Activated T-cell treated with anti-CD3 and anti-CD28 coated beads, Interleukin-2, amount 50 U/mL, for 4 hours (primary cell): ENCODE measurements at regions not wholly inside any gene's neighbourhood (a gene's known extent, or its start where the extent isn't known, plus 50 kb on each side); places are given as distances from the start of the nearest gene placed in this dataset.
"Not testable (repeated sequence)": the region's sequence is repeated elsewhere in the genome, so short reads cannot be mapped to it uniquely, and the experiment has no call there.

ENCODE experiments used
- ATAC-seq, 2 donors: fragments of 200-7000 bp; cut with Tn5 transposase; one replicate each; pipeline ENCODE4 v1.10.0; 2021
- DNase-seq: peaks from one replicate; pipeline ENCODE4 v3.0.0-alpha.2; 2020
- H3K27me3 Mint-ChIP-seq: one replicate; pipeline ENCODE4 v1.8.0; 2021; ENCODE audit warnings: low read depth, mixed read lengths
- H3K36me3 Mint-ChIP-seq: one replicate; pipeline ENCODE4 v1.8.0; 2022; ENCODE audit warnings: mixed read lengths; ENCODE audit not compliant: insufficient read depth
- H3K4me1 Mint-ChIP-seq: one replicate; pipeline ENCODE4 v1.8.0; 2021; ENCODE audit warnings: low read depth, mixed read lengths
- H3K4me3 Mint-ChIP-seq: one replicate; pipeline ENCODE4 v1.8.0; 2021; ENCODE audit warnings: mild to moderate bottlenecking, moderate library complexity, mixed read lengths
- H3K9me3 Mint-ChIP-seq: one replicate; pipeline ENCODE4 v1.8.0; 2021; ENCODE audit warnings: mixed read lengths

DNA sequence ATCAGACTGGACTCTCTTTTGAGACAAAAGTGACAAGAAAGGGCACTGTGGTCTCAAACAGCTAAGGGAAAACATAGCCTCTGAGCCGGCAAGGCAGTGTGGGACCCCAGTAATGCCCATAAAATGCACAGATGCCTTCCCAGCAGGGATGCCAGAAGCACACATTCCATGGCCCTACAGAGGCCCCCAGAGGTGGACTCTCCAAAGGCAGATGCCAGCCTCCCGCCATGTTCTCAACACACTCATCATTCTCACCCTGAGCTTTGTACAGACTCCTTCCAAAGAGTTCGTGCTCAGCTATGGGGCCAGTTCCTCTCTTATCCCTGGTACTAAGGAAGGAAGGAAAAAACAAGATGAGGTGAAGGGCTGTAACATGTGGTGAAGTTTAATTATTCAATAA, 67.1 kb upstream of the ATP12A start:
- no peaks in the 10 kb centered on the region for H3K9me3 Mint-ChIP-seq
- DNase-seq (no peak), ATAC-seq (no peak)
- H3K4me1 Mint-ChIP-seq: peaks cover 15% of the 10 kb centered on the region
- no peak overlapping the region for H3K4me3 Mint-ChIP-seq
- H3K27me3 Mint-ChIP-seq: no peaks in the 10 kb centered on the region
- no peaks in the 10 kb centered on the region for H3K36me3 Mint-ChIP-seq

DNA sequence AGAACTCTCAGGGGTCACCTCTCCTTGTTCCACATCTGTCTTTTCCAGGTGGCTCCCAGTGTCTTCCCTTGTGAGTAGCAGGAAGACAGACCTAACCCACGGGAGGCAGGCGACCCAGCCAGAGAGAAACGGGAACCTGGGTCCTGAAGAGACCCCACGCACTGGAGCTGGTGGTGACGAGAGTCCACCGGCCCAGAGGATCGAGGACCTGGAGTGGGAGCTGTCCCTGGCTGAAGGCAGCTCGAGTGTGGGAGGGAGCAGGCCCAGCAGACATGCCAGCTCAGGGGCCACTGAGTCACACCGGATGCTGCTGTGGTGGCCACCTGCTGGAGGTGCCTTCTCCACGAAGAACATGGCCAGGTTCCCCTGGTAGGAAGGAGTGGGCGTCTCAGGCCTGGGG, 66.5 kb upstream of the ATP12A start:
- no peaks in the 10 kb centered on the region for H3K9me3 Mint-ChIP-seq

DNA sequence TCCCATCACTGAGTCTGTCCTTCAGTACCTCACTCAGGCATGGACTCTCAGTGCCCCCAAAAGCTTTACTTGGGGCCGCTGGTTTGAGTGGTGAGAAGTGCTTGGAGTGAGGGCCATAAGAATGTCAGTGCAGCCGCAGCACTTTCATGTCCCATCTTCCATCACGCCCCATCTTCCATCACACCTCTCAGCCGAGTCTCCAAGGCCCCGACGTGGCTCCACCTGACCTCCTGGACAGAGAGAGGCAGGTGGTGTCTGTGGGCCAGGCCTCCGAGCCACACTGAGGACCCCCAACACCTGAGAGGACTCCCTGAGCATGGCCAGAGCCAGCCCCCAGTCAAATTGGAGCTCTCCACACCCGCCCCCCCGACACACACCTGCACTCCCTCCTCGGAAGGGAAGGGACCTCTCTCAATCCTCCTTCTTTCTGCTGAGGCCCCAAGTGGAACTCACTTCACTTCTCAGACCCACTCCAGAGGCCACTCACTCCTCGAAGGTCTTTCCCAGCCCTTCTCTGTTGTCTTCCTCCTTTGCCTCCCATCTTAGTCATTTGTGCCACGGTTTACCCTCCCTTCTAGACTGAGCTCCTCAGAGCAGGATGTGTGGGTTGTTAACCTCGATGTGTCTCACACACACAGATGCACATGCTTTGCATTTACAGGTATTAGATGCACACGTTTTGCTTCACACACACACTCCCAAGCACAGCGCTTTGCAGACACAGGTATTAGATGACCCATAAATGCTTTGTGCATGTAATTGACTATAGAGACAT, 65.7 kb upstream of the ATP12A start:
- H3K27me3 Mint-ChIP-seq: no peaks in the 10 kb centered on the region
- no peak for ATAC-seq
- no peak for DNase-seq

More for the DNA sequence above, 66.5 kb upstream of the ATP12A start:
- Mint-ChIP-seq H3K27me3 (no peaks in the 10 kb centered on the region), H3K36me3 (no peaks in the 10 kb centered on the region), H3K4me1 (peaks cover 21% of the 10 kb centered on the region), H3K4me3 (no peak overlapping the region)
- ATAC-seq (no peak), DNase-seq (no peak)

DNA sequence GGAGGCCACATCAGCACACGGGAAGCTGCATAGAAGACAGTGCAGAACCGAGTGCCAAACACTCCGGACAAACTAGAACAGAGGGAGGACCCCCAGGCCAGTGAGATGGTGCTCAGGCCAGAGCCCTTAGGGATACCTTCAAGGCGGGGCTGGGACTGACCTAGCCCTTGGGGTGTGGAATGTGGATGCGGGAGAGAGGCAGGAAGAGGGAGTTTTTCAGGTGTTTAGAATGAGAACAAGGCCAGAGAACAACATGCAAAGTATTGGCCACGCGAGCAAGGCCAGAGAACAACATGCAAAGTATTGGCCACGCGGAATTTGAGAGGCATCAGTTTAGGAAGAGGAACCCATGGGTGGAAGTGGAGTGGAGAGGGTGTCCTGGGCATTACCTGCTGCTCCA, 65.1 kb upstream of the ATP12A start:
- ATAC-seq (no peak), DNase-seq (no peak)
- Mint-ChIP-seq H3K4me3 (no peak overlapping the region), H3K4me1 (peaks cover 31% of the 10 kb centered on the region), H3K9me3 (no peaks in the 10 kb centered on the region), H3K36me3 (no peaks in the 10 kb centered on the region), H3K27me3 (no peaks in the 10 kb centered on the region)

More for the DNA sequence above, 65.7 kb upstream of the ATP12A start:
- no peak overlapping the region for H3K4me3 Mint-ChIP-seq
- H3K4me1 Mint-ChIP-seq: peaks cover 28% of the 10 kb centered on the region
- no peaks in the 10 kb centered on the region for H3K36me3 Mint-ChIP-seq
- no peaks in the 10 kb centered on the region for H3K9me3 Mint-ChIP-seq

DNA sequence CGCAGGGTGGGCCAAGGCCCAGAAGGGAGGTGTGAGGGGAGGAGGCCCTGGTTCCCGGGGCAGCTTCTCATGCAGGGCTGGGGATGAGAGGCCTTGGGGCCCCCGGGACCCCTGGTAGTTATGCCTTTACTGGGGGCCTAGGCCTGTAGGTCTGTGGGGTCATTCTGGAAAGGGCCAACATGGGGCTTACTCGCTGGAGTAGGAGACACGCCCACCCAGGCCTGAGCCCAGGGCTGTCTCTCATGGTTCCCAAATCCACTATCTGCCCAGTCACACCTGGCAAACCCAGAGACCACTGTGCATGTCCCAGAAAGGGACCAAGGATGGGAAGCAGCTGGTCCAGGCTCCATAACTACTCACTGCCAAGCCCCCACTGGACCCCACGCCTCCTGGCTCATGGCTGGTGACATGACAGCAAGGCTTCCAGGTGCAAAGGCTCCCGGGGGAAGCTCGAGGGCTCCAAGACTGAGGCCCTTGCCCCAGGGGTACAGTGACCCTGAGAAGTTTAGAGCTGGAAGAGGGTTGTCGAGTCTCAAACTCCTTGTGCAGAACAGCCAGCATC, 64.2 kb upstream of the ATP12A start:
- H3K27me3 Mint-ChIP-seq: no peaks in the 10 kb centered on the region
- DNase-seq (no peak), ATAC-seq (no peak)
- no peak overlapping the region for H3K4me3 Mint-ChIP-seq
- H3K36me3 Mint-ChIP-seq: no peaks in the 10 kb centered on the region
- H3K9me3 Mint-ChIP-seq: no peaks in the 10 kb centered on the region
- peaks cover 34% of the 10 kb centered on the region for H3K4me1 Mint-ChIP-seq

DNA sequence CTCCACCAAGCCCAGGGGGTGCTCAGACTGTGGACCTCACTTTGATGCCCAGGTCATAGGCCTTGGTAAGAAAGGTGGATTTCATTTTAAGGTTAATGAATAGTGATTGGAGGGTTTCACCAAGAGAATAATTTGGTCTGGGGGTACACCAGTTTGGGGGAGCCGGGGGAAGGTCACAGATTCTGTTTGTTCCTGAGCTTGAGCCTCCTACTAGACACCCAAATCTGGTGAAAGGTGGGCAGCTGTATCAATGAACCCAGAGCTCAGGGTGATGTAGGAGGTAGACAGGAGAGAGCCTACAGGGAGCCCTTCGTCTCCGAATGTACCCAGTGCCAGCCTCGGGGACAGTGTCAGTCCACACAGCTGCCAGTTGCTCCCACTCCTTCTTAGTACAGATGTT, 63.7 kb upstream of the ATP12A start:
- no peaks in the 10 kb centered on the region for H3K9me3 Mint-ChIP-seq
- DNase-seq (no peak), ATAC-seq (no peak)
- no peaks in the 10 kb centered on the region for H3K36me3 Mint-ChIP-seq
- H3K4me1 Mint-ChIP-seq: peaks cover 34% of the 10 kb centered on the region
- H3K27me3 Mint-ChIP-seq: no peaks in the 10 kb centered on the region
- no peak overlapping the region for H3K4me3 Mint-ChIP-seq

DNA sequence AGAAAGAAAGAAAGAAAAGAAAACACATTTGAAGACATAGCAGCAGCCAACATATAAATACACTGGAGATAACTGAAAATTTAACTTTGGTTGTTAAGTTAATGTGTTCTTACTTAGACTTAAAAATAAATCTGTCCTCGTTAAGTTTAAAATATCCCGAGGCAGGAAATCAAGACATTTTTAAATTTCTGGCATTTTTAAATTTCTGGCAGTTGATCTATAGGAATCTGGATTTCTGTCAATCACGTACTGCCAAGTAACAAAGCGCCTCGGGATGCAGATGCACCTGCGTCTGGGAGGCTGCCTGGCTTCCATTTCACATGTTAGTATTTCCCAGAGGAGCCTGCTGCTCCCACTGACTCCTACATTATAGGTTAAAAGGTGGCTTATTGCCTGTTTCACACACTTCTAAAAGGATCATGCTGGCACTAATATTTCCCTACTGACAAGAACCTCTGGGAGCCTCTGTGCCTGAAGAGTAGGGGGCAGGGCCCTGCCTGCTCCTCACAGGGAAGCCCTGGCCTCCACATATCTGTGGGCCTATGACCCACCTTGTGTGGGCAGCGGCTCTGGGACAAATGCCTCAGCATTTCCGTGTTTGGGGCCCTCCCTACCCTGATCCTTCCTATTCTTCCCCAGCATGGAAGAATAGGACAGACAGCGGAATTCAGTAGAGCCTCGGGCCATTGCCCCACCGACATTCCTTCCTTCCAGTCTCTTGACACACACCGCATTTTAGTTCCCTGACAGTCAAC, 62.8 kb upstream of the ATP12A start:
- H3K4me1 Mint-ChIP-seq: peaks cover 34% of the 10 kb centered on the region
- no peak overlapping the region for H3K4me3 Mint-ChIP-seq
- ATAC-seq: no peak
- no peaks in the 10 kb centered on the region for H3K27me3 Mint-ChIP-seq
- H3K9me3 Mint-ChIP-seq: no peaks in the 10 kb centered on the region
- H3K36me3 Mint-ChIP-seq: no peaks in the 10 kb centered on the region
- no peak for DNase-seq

DNA sequence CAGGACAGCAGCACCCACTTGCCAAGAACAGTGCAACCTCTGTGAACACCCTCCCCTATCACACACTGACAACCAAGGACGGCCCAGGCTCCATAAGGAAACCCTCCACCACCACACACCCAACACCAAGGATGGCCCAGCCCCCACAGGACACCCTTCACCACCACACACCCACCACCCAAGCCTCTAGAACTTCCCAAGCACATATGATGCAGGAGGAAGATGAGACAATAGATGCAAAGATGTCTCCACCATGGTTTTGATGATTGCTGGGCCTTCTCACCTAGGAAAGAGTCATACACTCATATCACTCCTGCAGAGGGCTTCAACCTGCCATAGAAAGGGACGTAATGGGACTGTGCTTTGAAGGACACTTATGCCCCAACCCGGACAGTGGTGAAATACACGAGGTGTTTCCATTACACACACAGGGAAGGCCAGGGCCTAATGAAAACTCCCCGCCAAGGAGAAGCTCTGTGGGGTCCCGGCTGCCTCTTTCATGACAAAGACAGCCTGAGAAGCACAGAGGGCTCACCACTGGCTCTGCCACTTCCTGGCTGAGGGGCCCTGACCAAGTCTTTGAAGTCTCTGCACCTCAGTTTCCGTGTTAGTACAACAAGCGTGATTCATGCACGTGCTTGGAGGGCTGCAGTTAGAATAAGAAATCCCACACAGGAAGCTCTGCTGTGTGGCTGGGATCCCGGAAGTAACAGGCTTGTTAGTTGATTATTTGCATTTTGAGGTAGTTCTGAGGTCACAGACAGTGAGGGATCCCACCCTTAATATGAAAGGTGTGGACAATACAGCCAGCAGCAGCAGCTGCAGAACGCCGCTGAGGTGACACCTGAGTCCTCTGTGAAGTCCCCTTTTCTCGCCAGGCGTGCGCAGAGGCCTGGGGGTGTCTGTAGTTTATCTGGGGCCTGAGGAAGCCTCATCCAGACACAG, 61.9 kb upstream of the ATP12A start:
- H3K27me3 Mint-ChIP-seq: no peaks in the 10 kb centered on the region
- H3K9me3 Mint-ChIP-seq: no peaks in the 10 kb centered on the region
- no peak overlapping the region for H3K4me3 Mint-ChIP-seq
- H3K4me1 Mint-ChIP-seq: peaks cover 34% of the 10 kb centered on the region
- no peaks in the 10 kb centered on the region for H3K36me3 Mint-ChIP-seq
- ATAC-seq (peak; percentile 85 to 93), DNase-seq (peak; percentile 30)

DNA sequence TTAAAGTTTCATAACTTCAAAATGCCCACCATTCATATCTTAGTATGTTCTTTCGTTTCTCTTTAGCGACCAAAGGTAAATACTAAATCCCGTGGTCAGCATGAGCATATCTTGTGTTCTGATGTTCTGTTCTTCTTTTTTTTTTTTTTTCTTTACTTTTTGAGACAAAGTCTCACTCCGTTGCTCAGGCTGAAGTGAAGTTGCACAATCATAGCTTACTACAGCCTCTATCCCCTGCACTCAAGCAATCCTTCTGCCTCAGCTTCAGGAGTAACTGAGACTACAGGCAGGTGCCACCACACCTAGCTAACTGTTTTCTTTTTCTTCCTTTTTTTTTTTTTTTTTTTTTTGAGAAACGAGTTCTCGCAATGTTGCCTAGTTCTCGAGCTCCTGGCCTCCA, 60.9 kb upstream of the ATP12A start:
- no peak for ATAC-seq
- Mint-ChIP-seq H3K4me3 (no peak overlapping the region), H3K9me3 (no peaks in the 10 kb centered on the region), H3K27me3 (no peaks in the 10 kb centered on the region), H3K4me1 (peaks cover 36% of the 10 kb centered on the region), H3K36me3 (no peaks in the 10 kb centered on the region)
- no peak for DNase-seq

DNA sequence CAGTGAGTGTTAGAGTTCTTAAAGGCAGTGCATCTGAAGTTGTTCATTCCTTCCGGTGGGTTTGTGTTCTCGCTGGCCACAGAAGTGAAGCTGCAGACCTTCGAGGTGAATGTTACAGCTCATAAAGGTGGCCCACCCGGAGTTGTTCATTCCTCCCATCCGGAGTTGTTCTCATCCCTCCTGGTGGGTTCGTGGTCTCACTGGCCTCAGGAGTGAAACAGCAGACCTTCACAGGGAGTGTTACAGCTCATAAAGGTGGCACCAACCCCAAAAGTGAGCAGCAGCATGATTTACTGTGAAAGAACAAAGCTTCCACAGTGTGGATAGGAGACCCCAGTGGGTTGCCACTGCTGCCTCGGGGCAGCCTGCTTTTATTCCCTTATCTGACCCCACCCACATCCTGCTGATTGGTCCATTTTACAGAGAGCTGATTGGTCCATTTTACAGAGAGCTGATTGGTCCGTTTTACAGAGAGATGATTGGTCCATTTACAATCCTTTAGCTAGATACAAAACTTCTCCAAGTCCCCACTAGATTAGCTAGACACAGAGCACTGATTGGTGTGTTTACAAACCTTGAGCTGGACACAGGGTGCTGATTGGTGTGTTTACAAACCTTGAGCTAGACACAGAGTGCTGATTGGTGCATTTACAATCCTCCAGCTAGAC, 57.6 kb upstream of the ATP12A start:
- H3K9me3 Mint-ChIP-seq, ATAC-seq, DNase-seq, H3K4me3 Mint-ChIP-seq, H3K27me3 Mint-ChIP-seq, H3K36me3 Mint-ChIP-seq: not testable (repeated sequence)
- peaks cover 52% of the 10 kb centered on the region for H3K4me1 Mint-ChIP-seq

DNA sequence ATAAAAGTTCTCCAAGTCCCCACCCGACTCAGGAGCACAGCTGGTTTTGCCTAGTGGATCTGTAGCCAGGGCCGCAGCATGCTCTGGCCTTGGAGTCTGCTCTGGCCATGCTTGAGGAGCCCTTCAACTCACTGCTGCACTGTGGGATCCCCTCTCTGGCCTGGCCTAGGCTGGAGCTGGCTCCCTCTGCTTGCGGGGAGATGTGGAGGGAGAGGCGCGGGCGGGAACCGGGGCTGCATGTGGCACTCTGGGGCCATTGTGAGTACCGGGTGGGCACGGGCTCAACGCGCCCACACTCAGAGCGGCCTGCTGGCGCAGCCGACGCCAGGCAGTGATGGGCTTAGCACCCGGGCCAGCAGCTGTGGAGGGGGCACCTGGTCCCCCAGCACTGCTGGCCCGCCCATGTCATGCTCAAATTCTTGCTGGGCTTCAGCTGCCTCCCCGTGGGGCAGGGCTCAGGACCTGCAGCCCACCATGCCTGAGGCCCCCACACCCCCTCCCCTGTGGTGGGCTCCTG, 57.0 kb upstream of the ATP12A start:
- Mint-ChIP-seq H3K36me3 (no peaks in the 10 kb centered on the region), H3K27me3 (no peaks in the 10 kb centered on the region), H3K4me1 (peaks cover 49% of the 10 kb centered on the region), H3K4me3 (no peak overlapping the region), H3K9me3 (no peaks in the 10 kb centered on the region)
- no peak for DNase-seq
- ATAC-seq: no peak

DNA sequence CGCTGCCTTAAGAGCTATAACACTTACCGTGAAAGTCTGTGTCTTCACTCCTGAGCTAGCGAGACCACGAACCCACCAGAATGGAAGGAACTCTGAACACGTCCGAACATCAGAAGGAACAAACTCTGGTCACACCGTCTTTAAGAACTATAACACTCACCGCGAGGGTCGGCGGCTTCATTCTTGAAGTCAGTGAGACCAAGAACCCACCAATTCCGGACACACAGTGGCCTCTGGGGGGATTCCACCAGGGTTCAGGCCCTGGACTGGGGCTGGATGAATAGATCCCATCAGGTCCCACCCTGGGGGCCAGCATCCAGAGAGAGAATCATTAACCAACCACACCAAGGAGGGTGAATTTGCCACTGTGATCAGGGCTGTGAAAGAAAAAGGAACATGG, 55.8 kb upstream of the ATP12A start:
- H3K36me3 Mint-ChIP-seq: no peaks in the 10 kb centered on the region
- no peaks in the 10 kb centered on the region for H3K27me3 Mint-ChIP-seq
- H3K4me3 Mint-ChIP-seq: no peak overlapping the region
- peaks cover 37% of the 10 kb centered on the region for H3K4me1 Mint-ChIP-seq
- DNase-seq: no peak
- ATAC-seq: no peak
- H3K9me3 Mint-ChIP-seq: no peaks in the 10 kb centered on the region

DNA sequence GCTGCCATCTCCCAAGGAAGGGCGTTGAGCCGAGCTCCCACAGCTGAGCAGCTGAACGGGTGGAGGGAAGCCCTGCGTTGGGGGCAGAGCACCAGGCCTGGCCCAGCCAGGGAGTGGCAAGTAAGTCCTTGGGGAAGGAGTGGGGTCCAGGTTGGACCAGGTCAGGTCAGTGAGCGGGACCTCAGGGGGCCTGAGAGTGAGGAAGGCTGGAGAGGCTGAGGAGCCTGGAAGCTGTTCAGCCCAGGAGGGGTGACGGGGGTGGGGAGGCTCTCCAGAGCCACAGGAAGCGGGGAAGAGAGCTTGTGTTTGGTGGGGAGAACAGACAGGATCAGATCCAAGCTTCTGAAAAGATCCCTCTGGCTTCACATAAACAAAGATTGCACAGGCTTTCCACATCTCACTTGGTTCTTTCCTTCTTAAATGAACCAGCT, 55.4 kb upstream of the ATP12A start:
- Mint-ChIP-seq H3K4me1 (peaks cover 34% of the 10 kb centered on the region), H3K4me3 (no peak overlapping the region), H3K27me3 (no peaks in the 10 kb centered on the region), H3K36me3 (no peaks in the 10 kb centered on the region), H3K9me3 (no peaks in the 10 kb centered on the region)
- ATAC-seq (no peak), DNase-seq (no peak)
